Cardiac muscle cell (in vitro differentiated cells and primary cell): ENCODE measurements at regions not wholly inside any gene's neighbourhood (a gene's known extent, or its start where the extent isn't known, plus 50 kb on each side); places are given as distances from the start of the nearest gene placed in this dataset.

Experiments used
- DNase-seq, 2 donors: peaks; one replicate each; pipeline versions ENCODE4 v3.0.0 to v3.0.0-alpha.2; 2010 to 2017; ENCODE audit warnings: low read depth in 1 of 2, low spot score in 1 of 2
- H3K27ac ChIP-seq: fragments of 200-600 bp; sonication (generic); 2 replicates; pipeline ENCODE4 v1.5.1; 2016
- H3K27me3 ChIP-seq: fragments of 200-600 bp; sonication (generic); 2 replicates; pipeline ENCODE4 v1.6.0; 2016; ENCODE audit warnings: control low read depth
- H3K36me3 ChIP-seq: fragments of 200-600 bp; sonication (generic); 2 replicates; pipeline ENCODE4 v1.5.1; 2016; ENCODE audit warnings: control low read depth
- H3K4me1 ChIP-seq: fragments of 200-600 bp; sonication (generic); 2 replicates; pipeline ENCODE4 v1.8.1; 2017; ENCODE audit warnings: low read depth, mild to moderate bottlenecking, mixed run types
- H3K4me3 ChIP-seq: fragments of 200-600 bp; sonication (generic); 2 replicates; pipeline ENCODE4 v1.5.1; 2016; ENCODE audit warnings: mild to moderate bottlenecking
- H3K9me3 ChIP-seq: fragments of 200-600 bp; sonication (generic); 2 replicates; pipeline ENCODE4 v1.5.1; 2017; ENCODE audit warnings: low read depth, mild to moderate bottlenecking, control low read depth
- TF ChIP-seq, protein P1 (sequence below): IDR thresholded peaks from 2 replicates; pipeline ENCODE4 v1.5.1; 2012; ENCODE audit warnings: low read depth, mild to moderate bottlenecking, low read length

DNA sequence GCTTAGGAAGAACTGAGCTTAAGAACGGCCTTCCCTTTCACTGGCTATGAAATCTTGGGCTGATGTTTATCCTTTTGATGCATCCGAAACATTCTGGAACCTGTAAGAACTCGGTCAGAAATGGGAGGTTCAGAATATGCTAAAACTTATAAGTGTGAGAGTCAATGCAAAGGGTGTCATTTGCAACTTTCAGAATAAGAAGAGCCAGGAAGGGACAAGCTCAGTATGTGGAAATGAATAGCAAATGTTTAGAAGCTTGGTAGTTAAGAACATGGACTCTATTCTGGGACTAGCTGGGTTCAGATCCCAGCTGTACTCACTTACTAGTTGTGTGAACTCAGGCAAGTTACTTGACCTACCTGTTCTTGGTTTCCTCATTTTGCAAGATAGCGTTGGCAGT, 234.1 kb downstream of the OMA1 start:
- Histone ChIP-seq H3K9me3 (no peaks in the 10 kb centered on the region), H3K36me3 (no peaks in the 10 kb centered on the region), H3K4me3 (no peak overlapping the region), H3K4me1 (no peaks in the 10 kb centered on the region), H3K27ac (no peak overlapping the region), H3K27me3 (peaks cover under 1% of the 10 kb centered on the region)
- no peak for DNase-seq
- TF ChIP-seq, protein P1, sequence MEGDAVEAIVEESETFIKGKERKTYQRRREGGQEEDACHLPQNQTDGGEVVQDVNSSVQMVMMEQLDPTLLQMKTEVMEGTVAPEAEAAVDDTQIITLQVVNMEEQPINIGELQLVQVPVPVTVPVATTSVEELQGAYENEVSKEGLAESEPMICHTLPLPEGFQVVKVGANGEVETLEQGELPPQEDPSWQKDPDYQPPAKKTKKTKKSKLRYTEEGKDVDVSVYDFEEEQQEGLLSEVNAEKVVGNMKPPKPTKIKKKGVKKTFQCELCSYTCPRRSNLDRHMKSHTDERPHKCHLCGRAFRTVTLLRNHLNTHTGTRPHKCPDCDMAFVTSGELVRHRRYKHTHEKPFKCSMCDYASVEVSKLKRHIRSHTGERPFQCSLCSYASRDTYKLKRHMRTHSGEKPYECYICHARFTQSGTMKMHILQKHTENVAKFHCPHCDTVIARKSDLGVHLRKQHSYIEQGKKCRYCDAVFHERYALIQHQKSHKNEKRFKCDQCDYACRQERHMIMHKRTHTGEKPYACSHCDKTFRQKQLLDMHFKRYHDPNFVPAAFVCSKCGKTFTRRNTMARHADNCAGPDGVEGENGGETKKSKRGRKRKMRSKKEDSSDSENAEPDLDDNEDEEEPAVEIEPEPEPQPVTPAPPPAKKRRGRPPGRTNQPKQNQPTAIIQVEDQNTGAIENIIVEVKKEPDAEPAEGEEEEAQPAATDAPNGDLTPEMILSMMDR = no peak

- Histone ChIP-seq H3K9me3 (no peaks in the 10 kb centered on the region), H3K27me3 (no peaks in the 10 kb centered on the region), H3K4me3 (no peak overlapping the region), H3K36me3 (no peaks in the 10 kb centered on the region), H3K27ac (no peak overlapping the region), H3K4me1 (no peaks in the 10 kb centered on the region)
- TF ChIP-seq, protein P1 = no peak
- no peak for DNase-seq
Observed at GRCh38 chr1:58310881-58311280, 235.6 kb downstream of the OMA1 start.

DNA sequence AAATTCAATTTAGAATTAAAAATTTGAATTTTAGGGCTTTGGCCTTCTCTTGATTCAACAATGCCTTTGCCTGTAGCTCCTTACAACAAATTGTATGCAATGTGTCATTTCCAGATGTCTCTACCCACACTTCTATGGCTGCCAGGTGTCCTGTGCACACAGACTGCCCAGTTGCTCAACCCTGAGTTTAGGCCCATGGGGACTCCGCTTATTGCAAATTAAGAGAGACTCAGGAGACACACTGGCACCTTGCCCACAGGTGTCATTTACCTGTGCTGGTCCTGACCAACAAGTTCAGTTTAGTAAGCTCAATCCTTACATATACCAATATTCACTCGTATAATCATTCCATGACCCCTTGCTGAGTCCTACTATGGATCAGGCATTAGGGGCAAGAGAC, 236.1 kb downstream of the OMA1 start:
- no peak for DNase-seq
- Histone ChIP-seq H3K36me3 (no peaks in the 10 kb centered on the region), H3K27me3 (no peaks in the 10 kb centered on the region), H3K4me3 (no peak overlapping the region), H3K27ac (no peak overlapping the region), H3K9me3 (no peaks in the 10 kb centered on the region), H3K4me1 (no peaks in the 10 kb centered on the region)
- TF ChIP-seq, protein P1 = no peak

GRCh38 chr1:58308206-58308605, 238.3 kb downstream of the OMA1 start:
- H3K36me3 ChIP-seq = no peaks in the 10 kb centered on the region
- no peaks in the 10 kb centered on the region for H3K27me3 ChIP-seq
- DNase-seq = no peak
- no peak overlapping the region for H3K27ac ChIP-seq
- no peaks in the 10 kb centered on the region for H3K9me3 ChIP-seq
- no peak overlapping the region for H3K4me3 ChIP-seq
- TF ChIP-seq, protein P1 = no peak
- peaks cover 4% of the 10 kb centered on the region for H3K4me1 ChIP-seq

DNA sequence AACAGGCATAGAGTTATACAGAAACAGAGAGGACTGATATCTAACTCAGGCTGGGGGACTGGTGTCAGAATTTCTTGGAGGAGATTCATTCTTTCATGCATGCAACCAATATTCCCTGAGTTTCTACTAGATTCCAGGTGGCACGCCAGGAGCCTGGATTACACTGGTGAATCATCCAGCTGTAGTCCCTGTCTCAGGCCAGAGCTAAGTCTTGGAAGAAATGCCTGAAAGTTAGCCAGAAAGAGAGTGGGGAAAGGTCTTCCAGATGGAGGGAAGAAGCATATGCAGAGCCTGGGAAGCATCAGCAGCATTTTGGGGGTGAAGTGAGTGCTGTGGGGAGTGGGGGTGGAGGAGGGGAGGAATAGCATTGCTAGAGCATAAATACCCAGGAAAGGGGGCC, 239.1 kb downstream of the OMA1 start:
- Histone ChIP-seq H3K27me3 (no peaks in the 10 kb centered on the region), H3K9me3 (no peaks in the 10 kb centered on the region), H3K4me1 (peaks cover 4% of the 10 kb centered on the region), H3K36me3 (no peaks in the 10 kb centered on the region), H3K4me3 (no peak overlapping the region), H3K27ac (no peak overlapping the region)
- TF ChIP-seq, protein P1 = no peak
- no peak for DNase-seq

- Histone ChIP-seq H3K27me3 (no peaks in the 10 kb centered on the region), H3K36me3 (no peaks in the 10 kb centered on the region), H3K27ac (no peak overlapping the region), H3K4me1 (peaks cover 4% of the 10 kb centered on the region), H3K9me3 (no peaks in the 10 kb centered on the region), H3K4me3 (no peak overlapping the region)
- no peak for DNase-seq
- TF ChIP-seq, protein P1 = no peak
Observed at GRCh38 chr1:58305622-58306021, 240.9 kb downstream of the OMA1 start.
